Endothelial cell of umbilical vein (primary cell): ENCODE measurements at regions not wholly inside any gene's neighbourhood (a gene's known extent, or its start where the extent isn't known, plus 50 kb on each side); places are given as distances from the start of the nearest gene placed in this dataset.

ENCODE experiments used
- BruUV-seq: library from RNA; stranded (reverse); fragments of 400-500 nt; replicated peaks from 2 replicates; lab custom pipeline; 2021; lab: Mats Ljungman, UMichigan
- CTCF ChIA-PET: fragments of 300-600, 350-600 bp; sonication (Branson Sonifier 250); formaldehyde crosslinking; loops from one replicate; lab custom pipeline; 2021; ENCODE audit warnings: antibody characterized with exemption, inconsistent platforms; lab: Charles Lee
- POLR2A ChIA-PET: fragments of 300-600, 350-600 bp; sonication (Branson Sonifier 250); formaldehyde crosslinking; loops from one replicate; lab custom pipeline; 2021; ENCODE audit warnings: antibody characterized with exemption, inconsistent platforms; lab: Charles Lee
- DNase-seq: peaks from one replicate; pipeline ENCODE4 v3.0.0-alpha.2; 2011; ENCODE audit warnings: low read depth, low spot score
- FAIRE-seq: peaks from 2 replicates; lab custom pipeline; 2011; peaks lifted over from hg19 to GRCh38; lab: Jason Lieb, UNC
- H2AFZ ChIP-seq: 2 replicates; pipeline ENCODE4 v1.6.0; 2012; ENCODE audit warnings: low read depth, low read length, control low read depth, inconsistent platforms
- H3K27ac ChIP-seq: 2 replicates; pipeline ENCODE4 v1.5.1; 2011; ENCODE audit warnings: low read depth, mild to moderate bottlenecking, control low read depth, low read length, moderate library complexity; ENCODE audit not compliant: insufficient read depth
- H3K27me3 ChIP-seq, 2 experiments: 2 replicates each; pipeline versions ENCODE4 v1.6.0 to v1.6.1; 2011; ENCODE audit warnings: low read length in 2 of 2, mixed read lengths in 1 of 2; ENCODE audit not compliant: control insufficient read depth in 2 of 2, insufficient read depth in 2 of 2
- H3K36me3 ChIP-seq, 2 experiments: 2 replicates in 1 of 2; 3 replicates in 1 of 2; pipeline ENCODE4 v1.5.1; 2011; ENCODE audit warnings: low read length in 2 of 2, mild to moderate bottlenecking in 1 of 2, moderate library complexity in 1 of 2; ENCODE audit not compliant: control insufficient read depth in 2 of 2, insufficient read depth in 2 of 2; ENCODE audit errors: extremely low read depth in 1 of 2
- H3K4me1 ChIP-seq: 3 replicates; pipeline ENCODE4 v1.5.1; 2011; ENCODE audit warnings: mild to moderate bottlenecking, low read length; ENCODE audit not compliant: control insufficient read depth, insufficient read depth; ENCODE audit errors: extremely low read depth
- H3K4me2 ChIP-seq: 2 replicates; pipeline ENCODE4 v1.6.1; 2011; ENCODE audit warnings: low read length, control low read depth, mixed read lengths; ENCODE audit not compliant: insufficient read depth
- H3K4me3 ChIP-seq, 3 experiments: fragments of 200-600 bp in 1 of 3; sonication (generic), shearing (Covaris generic) in 1 of 3; replicated peaks in 1 of 3; 2 replicates each; pipeline ENCODE4 v1.5.1; 2011 to 2016; ENCODE audit warnings: control low read depth in 3 of 3, low read length in 3 of 3, mild to moderate bottlenecking in 2 of 3, inconsistent platforms in 1 of 3, low read depth in 1 of 3, moderate library complexity in 1 of 3; ENCODE audit not compliant: insufficient read depth in 1 of 3
- H3K79me2 ChIP-seq: 2 replicates; pipeline ENCODE4 v1.6.0; 2012; ENCODE audit warnings: low read length, inconsistent platforms; ENCODE audit not compliant: control insufficient read depth, insufficient read depth
- H3K9ac ChIP-seq: replicated peaks from 2 replicates; pipeline ENCODE3; 2011; ENCODE audit warnings: low read length, control low read depth; ENCODE audit not compliant: insufficient read depth; ENCODE audit errors: extremely low read depth
- H3K9me1 ChIP-seq: replicated peaks from 3 replicates; pipeline ENCODE4 v1.6.0; 2011; ENCODE audit warnings: mild to moderate bottlenecking, low read length; ENCODE audit not compliant: control insufficient read depth, insufficient read depth; ENCODE audit errors: extremely low read depth
- H3K9me3 ChIP-seq: replicated peaks from 2 replicates; pipeline ENCODE4 v1.5.1; 2012; ENCODE audit warnings: low read length, inconsistent platforms; ENCODE audit not compliant: control insufficient read depth, insufficient read depth
- H4K20me1 ChIP-seq: replicated peaks from 2 replicates; pipeline ENCODE3; 2011; ENCODE audit warnings: mild to moderate bottlenecking, low read length; ENCODE audit not compliant: control insufficient read depth, insufficient read depth; ENCODE audit errors: extremely low read depth
- EZH2 ChIP-seq: IDR thresholded peaks from 2 replicates; pipeline ENCODE4 v1.6.1; 2012; ENCODE audit warnings: borderline replicate concordance, low read depth, mild to moderate bottlenecking, moderate library complexity, low read length, inconsistent platforms; ENCODE audit not compliant: severe bottlenecking
- FOS ChIP-seq: IDR thresholded peaks from 2 replicates; pipeline ENCODE4 v1.6.1; 2011; ENCODE audit warnings: mild to moderate bottlenecking, low read length, moderate library complexity, borderline replicate concordance; ENCODE audit not compliant: insufficient read depth
- JUN ChIP-seq: IDR thresholded peaks from 2 replicates; pipeline ENCODE4 v1.6.1; 2011; ENCODE audit warnings: borderline replicate concordance, low read depth; ENCODE audit not compliant: insufficient read length, insufficient read depth
- MYC ChIP-seq: IDR thresholded peaks from one replicate; pipeline ENCODE4 v1.6.1; 2011; ENCODE audit warnings: mild to moderate bottlenecking, low read depth, low read length
- POLR2A ChIP-seq: IDR thresholded peaks from 2 replicates; pipeline ENCODE4 v1.6.1; 2012; ENCODE audit warnings: low read depth, mild to moderate bottlenecking, control low read depth, low read length
- POLR2AphosphoS5 ChIP-seq: IDR thresholded peaks from 2 replicates; pipeline ENCODE4 v1.6.1; 2012; ENCODE audit warnings: low read depth, mild to moderate bottlenecking, control low read depth, low read length, moderate library complexity; ENCODE audit not compliant: insufficient read depth
- dilution Hi-C: fragments of 300-500 bp; cut with MboI; formaldehyde crosslinking; loops from one replicate; pipeline ENCODE4 v1.15.0; 2019; ENCODE audit warnings: low sequenced_read_pairs; ENCODE audit not compliant: extremely low pct_ligation_motif_present
- intact Hi-C: fragments of 100-400 bp; cut with micrococcal nuclease; formaldehyde crosslinking; loops from one replicate; pipeline ENCODE4 v1.10.0; 2022
- TF ChIP-seq, protein P1 (sequence below), 2 donors: IDR thresholded peaks; 1 replicate in 1 of 2; 2 replicates in 1 of 2; pipeline ENCODE4 v1.5.1; 2011; ENCODE audit warnings: low read length in 2 of 2, mild to moderate bottlenecking in 2 of 2, moderate library complexity in 2 of 2, control low read depth in 1 of 2, inconsistent platforms in 1 of 2, low read depth in 1 of 2; ENCODE audit not compliant: insufficient read depth in 1 of 2; ENCODE audit errors: extremely low read depth in 1 of 2

DNA sequence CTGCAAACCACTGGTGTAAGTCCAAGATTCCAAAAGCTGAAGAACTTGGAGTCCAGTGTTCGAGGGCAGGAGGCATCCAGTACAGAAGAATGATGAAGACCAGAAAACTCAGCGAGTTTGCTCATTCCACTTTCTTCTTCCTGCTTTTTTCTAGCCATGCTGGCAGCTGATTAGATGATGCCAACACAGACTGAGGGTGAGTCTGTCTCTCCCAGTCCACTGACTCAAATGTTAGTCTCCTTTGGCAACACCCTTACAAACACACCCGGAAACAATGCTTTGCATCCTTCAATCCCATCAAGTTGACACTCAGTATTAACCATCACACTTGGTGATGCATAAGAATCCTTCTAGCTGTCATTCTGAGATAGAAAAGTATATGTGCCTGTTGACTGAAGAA lies 1504.6 kb downstream of the EFNB2 start:
- no peaks in the 10 kb centered on the region for H3K27me3 ChIP-seq
- no peak overlapping the region for H2AFZ ChIP-seq
- intact Hi-C loops = no loop called here
- DNase-seq (no peak), FAIRE-seq (no peak)
- H3K36me3 ChIP-seq = no peaks in the 10 kb centered on the region
- no peaks in the 10 kb centered on the region for H4K20me1 ChIP-seq
- dilution Hi-C loops = no loop called here
- no peaks in the 10 kb centered on the region for H3K79me2 ChIP-seq
- no peak overlapping the region for H3K4me3 ChIP-seq
- no peaks in the 10 kb centered on the region for H3K9me3 ChIP-seq
- no peak overlapping the region for H3K4me2 ChIP-seq
- H3K4me1 ChIP-seq = peaks cover 10% of the 10 kb centered on the region
- H3K27ac ChIP-seq = no peak overlapping the region
- POLR2A ChIA-PET = no interaction called here
- no peak for TF ChIP-seq FOS
- no peak overlapping the region for H3K9ac ChIP-seq
- CTCF ChIA-PET = no interaction called here
- BruUV-seq = no TSS peak
- H3K9me1 ChIP-seq = no peaks in the 10 kb centered on the region

DNA sequence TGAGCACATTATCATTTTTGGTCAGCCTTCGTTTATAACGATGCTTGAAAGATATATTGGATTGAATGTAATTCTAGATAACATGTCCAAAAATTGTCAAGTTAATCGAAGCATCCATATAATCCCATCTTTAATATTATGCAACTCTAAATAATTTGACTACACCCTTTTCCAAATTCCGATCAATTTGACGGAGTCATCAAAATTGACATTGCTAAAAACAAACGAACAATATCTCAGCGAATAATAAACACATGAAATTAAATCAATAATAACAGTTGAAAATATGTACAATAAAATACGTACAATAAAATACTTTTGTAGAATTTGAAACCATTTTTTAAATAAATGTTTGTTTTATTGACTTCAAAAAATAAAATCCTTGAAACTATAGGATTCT lies 1516.4 kb downstream of the EFNB2 start:
- no TSS peak for BruUV-seq

More for the DNA sequence above, 1516.4 kb downstream of the EFNB2 start:
- FAIRE-seq = no peak
- intact Hi-C loops (no loop called here), dilution Hi-C loops (no loop called here)
- Histone ChIP-seq H3K27ac (no peak overlapping the region), H3K4me1 (no peaks in the 10 kb centered on the region), H3K9ac (no peak overlapping the region), H3K36me3 (no peaks in the 10 kb centered on the region), H3K9me3 (no peaks in the 10 kb centered on the region), H3K4me3 (no peak overlapping the region), H2AFZ (no peak overlapping the region), H4K20me1 (no peaks in the 10 kb centered on the region), H3K9me1 (no peaks in the 10 kb centered on the region), H3K79me2 (no peaks in the 10 kb centered on the region), H3K4me2 (no peak overlapping the region), H3K27me3 (no peaks in the 10 kb centered on the region)
- no peak for TF ChIP-seq MYC
- no peak for TF ChIP-seq EZH2
- no peak for TF ChIP-seq POLR2AphosphoS5
- no peak for TF ChIP-seq JUN
- TF ChIP-seq POLR2A = no peak
- TF ChIP-seq, protein P1, sequence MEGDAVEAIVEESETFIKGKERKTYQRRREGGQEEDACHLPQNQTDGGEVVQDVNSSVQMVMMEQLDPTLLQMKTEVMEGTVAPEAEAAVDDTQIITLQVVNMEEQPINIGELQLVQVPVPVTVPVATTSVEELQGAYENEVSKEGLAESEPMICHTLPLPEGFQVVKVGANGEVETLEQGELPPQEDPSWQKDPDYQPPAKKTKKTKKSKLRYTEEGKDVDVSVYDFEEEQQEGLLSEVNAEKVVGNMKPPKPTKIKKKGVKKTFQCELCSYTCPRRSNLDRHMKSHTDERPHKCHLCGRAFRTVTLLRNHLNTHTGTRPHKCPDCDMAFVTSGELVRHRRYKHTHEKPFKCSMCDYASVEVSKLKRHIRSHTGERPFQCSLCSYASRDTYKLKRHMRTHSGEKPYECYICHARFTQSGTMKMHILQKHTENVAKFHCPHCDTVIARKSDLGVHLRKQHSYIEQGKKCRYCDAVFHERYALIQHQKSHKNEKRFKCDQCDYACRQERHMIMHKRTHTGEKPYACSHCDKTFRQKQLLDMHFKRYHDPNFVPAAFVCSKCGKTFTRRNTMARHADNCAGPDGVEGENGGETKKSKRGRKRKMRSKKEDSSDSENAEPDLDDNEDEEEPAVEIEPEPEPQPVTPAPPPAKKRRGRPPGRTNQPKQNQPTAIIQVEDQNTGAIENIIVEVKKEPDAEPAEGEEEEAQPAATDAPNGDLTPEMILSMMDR (IDR thresholded peaks at IDR 0.05; ENCODE audit: extremely low read depth in 1 of 2, insufficient read depth in 1 of 2, low read depth in 1 of 2, low read length in 2 of 2) = no peak
- no peak for DNase-seq
- ChIA-PET CTCF (no interaction called here), POLR2A (no interaction called here)
